ENCODE measurements at regions not wholly inside any gene's neighbourhood (a gene's known extent, or its start where the extent isn't known, plus 50 kb on each side); places are given as distances from the start of the nearest gene placed in this dataset.

GRCh38 chrX:126394681-126395080 is 157.9 kb downstream of the DCAF12L1 start (continued):
- no peak for TF ChIP-seq SIX5 (IDR thresholded peaks at IDR 0.05; ENCODE audit: low read depth, low read length, severe bottlenecking)
- TF ChIP-seq, protein P1, sequence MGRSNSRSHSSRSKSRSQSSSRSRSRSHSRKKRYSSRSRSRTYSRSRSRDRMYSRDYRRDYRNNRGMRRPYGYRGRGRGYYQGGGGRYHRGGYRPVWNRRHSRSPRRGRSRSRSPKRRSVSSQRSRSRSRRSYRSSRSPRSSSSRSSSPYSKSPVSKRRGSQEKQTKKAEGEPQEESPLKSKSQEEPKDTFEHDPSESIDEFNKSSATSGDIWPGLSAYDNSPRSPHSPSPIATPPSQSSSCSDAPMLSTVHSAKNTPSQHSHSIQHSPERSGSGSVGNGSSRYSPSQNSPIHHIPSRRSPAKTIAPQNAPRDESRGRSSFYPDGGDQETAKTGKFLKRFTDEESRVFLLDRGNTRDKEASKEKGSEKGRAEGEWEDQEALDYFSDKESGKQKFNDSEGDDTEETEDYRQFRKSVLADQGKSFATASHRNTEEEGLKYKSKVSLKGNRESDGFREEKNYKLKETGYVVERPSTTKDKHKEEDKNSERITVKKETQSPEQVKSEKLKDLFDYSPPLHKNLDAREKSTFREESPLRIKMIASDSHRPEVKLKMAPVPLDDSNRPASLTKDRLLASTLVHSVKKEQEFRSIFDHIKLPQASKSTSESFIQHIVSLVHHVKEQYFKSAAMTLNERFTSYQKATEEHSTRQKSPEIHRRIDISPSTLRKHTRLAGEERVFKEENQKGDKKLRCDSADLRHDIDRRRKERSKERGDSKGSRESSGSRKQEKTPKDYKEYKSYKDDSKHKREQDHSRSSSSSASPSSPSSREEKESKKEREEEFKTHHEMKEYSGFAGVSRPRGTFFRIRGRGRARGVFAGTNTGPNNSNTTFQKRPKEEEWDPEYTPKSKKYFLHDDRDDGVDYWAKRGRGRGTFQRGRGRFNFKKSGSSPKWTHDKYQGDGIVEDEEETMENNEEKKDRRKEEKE (IDR thresholded peaks at IDR 0.05), result no peak
- TF ChIP-seq SUZ12 (IDR thresholded peaks at IDR 0.05; ENCODE audit: unreplicated experiment), result no peak
- TF ChIP-seq EED (IDR thresholded peaks at IDR 0.05; ENCODE audit: low read depth), result no peak
- no peak for TF ChIP-seq NFYA (IDR thresholded peaks at IDR 0.05; ENCODE audit: borderline replicate concordance, low read depth, low read length)
- no peak for TF ChIP-seq TAF1 (IDR thresholded peaks at IDR 0.05; ENCODE audit: borderline replicate concordance, low read depth, low read length)
- no peak for TF ChIP-seq RCOR1 (conservative IDR thresholded peaks at IDR 0.05; ENCODE audit: low read depth, low read length)
- no peak for TF ChIP-seq EP300 (IDR thresholded peaks at IDR 0.05; ENCODE audit: borderline replicate concordance in 1 of 2, control insufficient read depth in 1 of 2, low read depth in 2 of 2, low read length in 2 of 2)
- no peak for TF ChIP-seq IKZF2 (IDR thresholded peaks at IDR 0.05)

DNA sequence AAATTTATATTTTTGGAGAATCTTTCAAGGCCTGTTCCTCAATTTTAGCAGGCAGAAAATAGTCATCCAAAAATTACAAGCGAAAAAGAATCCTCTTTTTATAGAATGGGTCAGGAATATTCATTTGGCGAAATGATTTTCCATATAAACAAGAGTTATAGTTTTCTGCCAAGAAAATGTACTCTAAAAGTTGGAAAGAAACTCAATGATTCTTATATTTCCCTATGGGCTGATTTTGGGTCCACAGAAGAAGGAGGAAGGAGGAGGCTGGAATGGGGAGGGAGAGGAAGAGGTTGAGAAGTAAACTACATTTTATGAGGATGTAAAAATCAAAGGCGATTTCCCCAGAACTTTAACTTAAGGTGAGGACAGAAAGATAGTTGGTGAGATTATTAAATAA is 159.3 kb downstream of the DCAF12L1 start:
- Histone ChIP-seq H3K9me3 (replicated peaks; ENCODE audit: control insufficient read depth, insufficient read depth, low read length) (no peaks in the 10 kb centered on the region), H3K9ac (ENCODE audit: control insufficient read depth, insufficient read depth, low read length) (no peak overlapping the region), H4K20me1 (ENCODE audit: control insufficient read depth, insufficient read depth) (no peaks in the 10 kb centered on the region), H3K4me3 (no peak overlapping the region), H3K79me2 (ENCODE audit: control insufficient read depth, insufficient read depth, low read length) (no peaks in the 10 kb centered on the region), H3K27me3 (replicated peaks in 1 of 2; ENCODE audit: control insufficient read depth in 2 of 2, insufficient read depth in 2 of 2, low read length in 1 of 2) (no peaks in the 10 kb centered on the region), H3K4me1 (ENCODE audit: control insufficient read depth, insufficient read depth, low read length) (no peaks in the 10 kb centered on the region), H3K4me2 (ENCODE audit: control insufficient read depth, insufficient read depth) (no peak overlapping the region), H3K27ac (ENCODE audit: control insufficient read depth, insufficient read depth) (no peak overlapping the region), H3K36me3 (ENCODE audit: control insufficient read depth in 2 of 2, insufficient read depth in 2 of 2, low read length in 1 of 2) (no peaks in the 10 kb centered on the region), H2AFZ (ENCODE audit: control insufficient read depth, low read depth, low read length) (no peak overlapping the region)
- ATAC-seq (no peak), FAIRE-seq (no peak), DNase-seq (ENCODE audit: low read depth, low spot score) (no peak)
- in situ Hi-C loops (cut with MboI), result no loop called here
- ChIA-PET CTCF (no interaction called here), POLR2A (no interaction called here), SMC1A (ENCODE audit: uncharacterized antibody, unreplicated experiment) (no interaction called here), RAD21 (ENCODE audit: unreplicated experiment) (no interaction called here)
- intact Hi-C loops (cut with micrococcal nuclease; ENCODE audit: unreplicated experiment), result no loop called here
- 26% methylated on average over 3 of the region's 3 CpGs for WGBS (ENCODE audit: insufficient coverage, insufficient replicate concordance, low lambda C conversion rate, missing lambda C conversion rate)
- TF ChIP-seq KAT2A (conservative IDR thresholded peaks at IDR 0.05; ENCODE audit: control insufficient read depth, low read depth, low read length) (no peak), HSF1 (IDR thresholded peaks at IDR 0.05; ENCODE audit: low read depth, low read length) (no peak)
- BruUV-seq (replicated peaks), result no TSS peak
